Stimulated activated CD4-positive, alpha-beta T cell treated with anti-CD3 and anti-CD28 coated beads, Interleukin-15, amount 100 ng/mL, for 48 hours (primary cell): ENCODE measurements at regions not wholly inside any gene's neighbourhood (a gene's known extent, or its start where the extent isn't known, plus 50 kb on each side); places are given as distances from the start of the nearest gene placed in this dataset.
"Not testable (repeated sequence)": the region's sequence is repeated elsewhere in the genome, so short reads cannot be mapped to it uniquely, and the experiment has no call there.

Experiments
- DNase-seq, 2 donors: peaks; one replicate each; pipeline ENCODE4 v3.0.0-alpha.2; 2020; ENCODE audit warnings: low read depth in 2 of 2

DNA sequence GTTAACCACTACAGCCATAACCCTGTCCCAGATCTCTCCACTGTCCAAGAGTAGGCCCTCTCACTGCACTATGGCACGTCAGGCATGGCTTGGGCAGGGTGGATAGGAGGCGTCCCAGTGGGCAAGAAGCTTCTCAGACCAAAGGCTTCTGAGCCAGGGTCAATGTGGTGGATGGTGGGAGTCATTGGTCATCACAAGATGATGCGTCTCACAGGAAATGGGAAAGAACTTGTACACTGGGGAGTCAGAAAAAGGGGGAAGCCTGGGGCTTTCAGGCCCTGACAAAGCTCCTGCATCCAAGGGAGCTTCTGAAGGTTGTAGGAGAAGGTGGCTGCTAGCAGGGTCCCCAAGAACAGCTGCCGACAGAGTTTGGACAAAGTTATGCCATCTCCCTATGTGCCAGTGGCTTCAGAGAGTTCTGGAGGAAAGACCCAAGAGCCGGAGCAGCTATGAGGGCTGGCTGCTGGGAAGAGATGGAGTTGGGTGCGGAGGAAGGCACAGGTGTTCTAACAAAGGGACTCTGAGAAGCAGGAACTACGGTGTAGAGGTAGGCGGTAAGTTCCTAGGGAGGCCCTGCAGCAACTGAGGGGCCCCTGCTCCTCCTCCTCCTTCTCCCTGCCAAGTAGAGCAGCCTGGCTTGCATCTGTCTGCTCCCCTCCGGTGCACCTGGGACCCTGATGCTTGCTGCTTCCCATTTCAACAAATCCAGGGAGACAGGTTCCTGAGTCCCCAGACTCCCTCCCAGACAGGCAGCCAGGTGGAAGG is 81.1 kb downstream of the ARL6IP4 start:
- no peak for DNase-seq

DNA sequence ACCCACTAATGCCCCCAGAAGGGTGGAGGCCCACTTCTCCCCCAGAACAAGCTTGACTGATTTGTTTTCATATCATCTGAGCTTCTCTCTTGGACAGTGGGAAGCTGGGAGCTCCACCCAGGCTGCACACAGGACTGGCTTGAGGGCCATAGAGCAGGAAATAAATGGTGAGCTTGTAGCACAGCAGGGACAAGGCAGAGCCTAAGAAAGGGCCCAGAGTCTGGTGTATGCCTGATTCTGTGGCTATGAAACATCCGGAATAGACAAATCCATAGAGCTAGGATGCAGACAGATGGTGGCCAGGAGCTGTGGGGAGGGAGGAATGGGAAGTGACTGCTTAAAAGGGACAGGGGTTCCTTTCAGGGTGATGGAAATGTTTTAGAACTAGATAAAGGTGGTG is 79.0 kb downstream of the ARL6IP4 start:
- no peak for DNase-seq

DNA sequence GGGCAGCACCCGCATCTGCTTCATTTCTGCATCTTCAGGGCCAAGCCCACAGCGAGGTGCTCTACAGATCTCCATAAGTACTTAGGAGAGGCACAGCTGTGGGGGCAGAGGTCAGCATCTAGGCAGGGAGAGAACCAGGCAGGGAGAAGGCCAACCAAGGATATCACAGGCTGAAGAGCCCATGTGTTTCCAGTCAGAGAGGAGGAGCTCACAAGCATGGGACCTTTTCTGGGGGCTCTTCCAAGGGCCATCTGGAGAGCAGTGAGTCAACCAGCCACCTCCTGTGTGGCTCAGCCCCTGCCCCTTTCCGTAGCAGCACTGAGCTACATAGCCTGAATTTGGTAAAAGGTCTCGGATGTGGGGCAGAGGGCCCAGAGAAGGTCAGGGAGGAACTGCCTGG is 78.5 kb downstream of the ARL6IP4 start:
- no peak for DNase-seq

DNA sequence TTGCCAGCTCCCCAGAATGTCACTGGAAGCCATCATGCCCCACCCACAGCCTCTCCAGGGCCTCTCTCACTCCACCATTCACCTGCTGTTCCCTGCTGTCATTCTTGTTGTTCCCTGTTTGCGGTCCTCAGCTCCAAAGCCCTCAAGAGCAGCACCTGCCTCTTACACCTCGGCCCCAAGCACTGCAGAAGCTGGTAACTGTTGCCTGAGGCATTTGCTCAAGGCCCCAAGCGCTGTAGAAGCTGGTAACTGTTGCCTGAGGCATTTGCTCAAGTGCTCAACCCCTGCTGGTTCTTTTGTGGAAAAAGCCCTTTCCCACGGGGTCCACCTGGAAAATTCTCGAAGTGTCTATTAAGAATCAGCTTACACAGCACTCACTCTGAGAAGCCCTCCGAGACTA is 78.0 kb downstream of the ARL6IP4 start:
- DNase-seq: no peak

DNA sequence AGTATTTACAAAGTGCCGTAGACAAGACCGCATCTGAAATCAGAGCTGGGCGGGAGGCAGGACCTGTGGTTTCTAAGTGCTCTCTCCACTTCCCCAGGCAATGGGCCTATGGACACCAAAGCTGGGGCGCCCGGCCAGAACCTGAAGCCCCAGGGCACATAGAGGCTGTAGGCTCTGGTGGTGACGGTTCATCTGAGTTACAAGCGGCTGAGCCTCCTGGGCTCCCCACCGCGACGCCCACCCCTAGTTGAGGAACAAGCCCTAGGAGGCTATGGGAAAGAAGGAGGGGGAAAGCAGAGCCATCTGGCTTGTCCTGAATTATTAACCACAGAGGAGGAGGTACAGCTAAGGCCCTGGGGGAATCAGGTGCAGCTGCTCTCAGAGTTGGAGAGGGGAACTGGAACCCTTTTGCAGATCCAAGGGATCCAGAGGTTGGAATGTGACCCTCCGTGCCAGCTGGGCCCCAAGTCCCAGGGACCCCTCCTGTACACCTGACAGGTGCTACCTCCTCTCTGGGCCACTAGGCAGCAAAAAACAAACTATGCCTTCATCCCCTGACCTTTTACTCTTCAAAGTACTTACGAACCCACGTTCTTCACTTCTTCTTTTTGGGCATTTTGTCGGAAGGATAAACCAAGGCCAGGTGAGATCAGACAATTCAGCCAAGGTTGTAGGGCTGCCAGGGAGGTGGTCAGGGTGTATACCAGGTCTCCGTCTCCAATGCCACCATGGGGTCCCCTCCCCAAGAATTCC is 77.2 kb downstream of the ARL6IP4 start:
- no peak for DNase-seq

DNA sequence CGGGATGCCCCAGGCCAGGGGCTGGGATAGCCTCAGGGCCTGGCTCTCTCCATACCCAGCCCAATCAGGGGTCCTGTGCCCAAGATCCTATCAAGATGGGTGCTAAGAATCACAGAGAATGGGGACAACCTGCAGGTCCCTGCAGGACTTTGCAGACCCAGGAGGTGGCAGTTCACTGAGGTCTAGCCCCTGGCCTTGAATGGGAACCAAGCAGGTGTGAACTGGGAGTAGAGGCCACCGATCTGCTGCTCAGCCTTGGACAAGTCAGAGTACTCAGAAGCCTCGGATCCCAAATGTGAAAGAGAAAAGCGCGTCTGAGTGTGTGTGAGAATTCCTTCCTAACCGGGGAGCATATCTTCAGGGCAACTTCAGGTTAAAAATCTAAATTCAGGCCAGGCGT is 76.2 kb downstream of the ARL6IP4 start:
- DNase-seq: no peak

DNA sequence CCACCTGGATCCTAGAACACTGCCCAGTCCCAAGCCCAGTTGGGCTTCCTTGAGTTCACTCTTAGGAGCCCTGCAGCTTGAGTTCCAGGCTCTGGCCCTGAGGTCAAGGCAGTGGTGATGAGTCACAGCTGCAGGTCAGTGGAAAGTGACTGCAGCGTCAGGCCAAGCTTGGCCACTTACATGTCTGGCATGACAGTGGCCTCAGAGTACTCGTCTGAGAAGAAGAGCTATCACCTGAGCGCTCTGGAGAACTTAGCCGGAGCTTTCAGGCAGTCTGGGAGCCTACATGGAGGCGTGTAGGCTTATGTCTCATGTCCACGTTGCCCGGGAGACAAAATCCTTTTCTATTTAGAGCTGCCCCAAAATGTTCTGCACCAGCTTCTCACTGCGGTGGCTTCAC is 75.6 kb downstream of the ARL6IP4 start:
- no peak for DNase-seq

DNA sequence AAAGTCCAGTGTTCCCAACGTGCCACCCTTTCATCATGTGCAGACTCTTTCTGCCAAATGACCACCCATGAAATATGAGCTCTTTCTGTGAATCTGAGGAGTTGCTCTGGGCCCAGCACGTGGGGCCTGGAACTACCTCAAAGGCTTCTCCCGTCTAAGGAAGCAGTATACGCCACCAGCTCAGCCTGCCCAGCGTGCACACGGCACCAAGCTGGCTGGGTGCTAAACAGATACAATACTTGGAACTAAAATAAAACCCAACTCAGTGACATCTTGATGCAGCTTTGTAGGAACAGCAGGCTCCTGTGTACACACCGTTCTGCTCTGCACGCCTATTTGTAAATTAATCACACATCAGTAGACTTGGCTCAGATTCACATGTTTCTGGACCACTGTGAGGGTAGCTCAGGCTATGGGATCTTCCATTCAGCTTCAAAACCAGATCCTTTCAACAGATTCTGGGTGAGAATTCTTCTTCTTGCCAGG is 74.8 kb downstream of the ARL6IP4 start:
- no peak for DNase-seq

DNA sequence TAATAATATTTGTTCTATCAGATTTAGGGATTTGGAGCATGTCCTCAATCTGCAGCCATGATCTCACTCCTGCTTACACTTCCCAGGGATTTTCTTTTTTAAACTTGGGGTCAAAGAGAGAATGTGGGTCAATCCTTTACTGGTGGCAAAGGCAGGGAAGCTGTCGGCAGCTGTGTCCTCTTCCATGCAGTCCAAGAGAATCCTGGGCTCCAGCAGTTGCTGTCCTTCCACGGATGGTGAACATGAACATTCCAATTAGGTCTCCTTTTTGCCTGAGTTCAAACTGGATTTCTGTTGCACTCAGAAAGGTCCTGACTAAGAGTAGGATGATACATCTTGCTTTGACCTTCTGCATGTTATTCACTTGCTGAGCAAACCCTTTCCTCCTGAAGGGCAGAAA is 73.9 kb downstream of the ARL6IP4 start:
- DNase-seq: no peak

DNA sequence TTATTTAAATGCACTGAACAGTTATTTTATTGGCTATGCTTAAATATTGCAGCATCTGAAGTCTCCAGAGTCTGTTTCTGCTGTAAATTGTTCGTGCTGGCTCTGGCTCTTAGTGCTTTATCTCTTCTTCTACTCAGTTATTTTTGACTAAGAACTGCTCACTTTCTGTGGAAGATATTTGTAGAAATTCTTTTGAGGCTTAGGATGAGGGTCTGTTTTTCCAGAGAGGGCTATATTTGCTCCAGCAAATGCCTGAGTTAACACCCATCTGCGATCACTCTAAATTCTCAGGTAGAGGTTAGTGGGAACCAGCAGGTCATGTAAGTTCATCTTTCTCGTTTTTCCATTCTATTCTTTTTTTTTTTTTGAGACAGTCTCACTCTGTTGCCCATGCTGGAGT is 71.1 kb downstream of the ARL6IP4 start:
- DNase-seq: no peak

DNA sequence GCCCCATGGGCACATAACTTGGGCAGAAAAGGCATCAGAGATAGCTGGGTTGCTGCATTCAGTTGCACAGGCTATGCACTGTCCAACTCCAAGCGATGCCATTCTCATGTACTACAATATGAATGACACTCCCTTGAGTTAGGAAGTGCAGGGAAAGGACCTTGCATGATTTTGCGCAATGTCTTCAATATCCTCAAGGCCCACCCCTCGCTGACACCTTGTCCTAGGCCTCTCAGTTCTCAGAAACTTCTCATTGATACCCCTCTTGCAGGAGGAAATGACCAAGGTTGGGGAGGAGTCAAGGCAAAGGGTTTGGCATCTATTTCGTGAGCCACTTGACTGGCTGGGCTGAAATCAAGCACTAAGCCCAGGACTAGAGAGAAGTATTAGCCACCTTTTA is 70.4 kb downstream of the ARL6IP4 start:
- DNase-seq: no peak

DNA sequence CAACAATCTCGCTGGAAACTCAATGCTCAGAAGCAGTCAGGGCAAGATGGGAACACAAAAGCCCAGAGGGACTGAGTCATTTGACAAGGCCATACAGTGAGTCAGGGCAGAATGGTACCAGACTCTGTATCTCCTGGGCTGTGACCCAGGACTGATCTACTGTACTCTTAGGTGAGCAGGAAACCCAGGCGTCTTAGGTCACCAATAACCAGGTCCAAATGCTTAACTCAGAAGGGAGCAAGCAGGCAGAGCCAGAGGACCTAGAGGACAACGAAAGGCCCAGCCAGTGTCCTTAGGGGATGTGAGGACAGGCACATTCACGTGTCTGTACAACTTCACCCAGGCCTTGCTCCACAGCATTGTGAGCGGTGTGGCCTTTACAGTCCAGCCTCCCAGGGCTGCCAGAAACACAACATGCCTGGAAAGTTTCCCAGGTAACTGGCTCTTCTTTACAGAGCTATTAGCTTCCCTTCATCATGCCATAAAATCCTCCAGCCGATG is 69.9 kb downstream of the ARL6IP4 start:
- no peak for DNase-seq

DNA sequence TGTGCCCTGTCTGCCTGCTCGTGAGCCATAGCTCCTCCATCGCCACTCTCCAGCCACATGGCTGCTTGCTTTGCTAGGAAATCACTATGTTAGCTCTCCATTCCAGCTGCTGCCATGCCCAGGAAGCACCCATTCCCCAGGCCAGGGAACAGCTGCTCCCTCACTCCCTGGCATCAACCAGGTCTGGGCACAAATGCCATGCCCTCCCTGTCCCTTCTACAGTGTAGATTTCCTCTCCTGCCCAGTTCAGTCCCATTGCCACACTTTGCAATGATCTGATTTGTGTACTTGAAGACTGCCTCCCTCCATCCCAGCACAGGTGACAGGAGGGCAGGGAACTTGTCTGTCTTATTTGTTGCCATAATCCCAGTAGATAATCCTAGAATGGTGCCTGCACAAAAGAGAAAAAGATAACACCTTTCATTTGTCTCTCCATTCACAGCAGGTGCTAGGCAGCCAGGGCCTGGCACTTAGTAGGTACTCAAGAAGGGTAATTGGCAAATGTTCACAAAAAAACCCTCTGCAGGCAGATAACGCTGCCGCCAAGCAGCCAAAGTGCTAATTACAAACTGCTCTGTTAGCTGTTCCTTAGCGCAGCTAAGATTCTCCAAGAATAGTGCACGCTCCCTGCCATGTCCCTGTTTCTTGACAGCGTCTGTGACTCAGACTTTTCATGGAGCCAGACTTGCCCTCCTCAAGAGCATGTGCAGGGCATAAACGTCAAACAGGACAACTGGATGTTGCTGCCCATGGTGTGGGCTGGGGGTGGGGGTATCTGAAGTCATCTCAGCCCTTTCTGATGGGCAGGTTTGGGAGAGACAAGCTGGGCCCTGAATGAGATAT is 69.1 kb downstream of the ARL6IP4 start:
- no peak for DNase-seq

DNA sequence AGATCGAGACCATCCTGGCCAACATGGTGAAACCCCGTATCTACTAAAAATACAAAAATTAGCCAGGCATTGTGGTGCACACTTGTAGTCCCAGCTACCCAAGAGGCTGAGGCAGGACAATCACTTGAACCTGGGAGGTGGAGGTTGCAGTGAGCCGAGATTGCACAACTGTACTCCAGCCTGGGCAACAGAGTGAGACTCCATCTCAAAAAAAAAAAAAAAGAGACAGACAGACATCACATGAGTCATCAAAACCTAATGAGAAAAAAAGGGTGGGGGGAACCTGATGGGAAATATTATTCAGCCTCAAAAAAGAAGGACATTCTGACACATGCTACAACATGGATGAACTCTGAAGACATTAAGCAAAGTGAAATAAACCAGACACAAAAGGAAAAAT is 67.4 kb downstream of the ARL6IP4 start:
- DNase-seq: not testable (repeated sequence)

DNA sequence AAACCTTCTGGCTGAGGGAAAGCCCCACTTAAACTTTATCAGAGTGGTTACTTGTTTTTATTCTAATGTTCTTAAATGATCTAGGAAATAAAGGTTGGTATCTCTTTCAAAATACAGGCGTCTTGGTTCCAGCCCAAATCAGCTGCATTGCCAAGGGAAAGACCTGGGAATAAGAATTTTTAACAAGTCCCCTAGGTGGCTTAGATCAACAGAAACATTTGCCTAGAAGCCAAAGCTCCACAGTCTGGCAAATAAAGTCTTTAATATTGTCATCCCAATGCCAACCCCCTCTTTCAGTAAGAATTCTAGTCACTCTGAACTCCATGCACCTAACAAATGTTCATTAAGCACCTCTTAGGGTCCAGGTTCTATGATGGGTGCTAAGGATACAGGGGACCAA is 66.8 kb downstream of the ARL6IP4 start:
- DNase-seq: no peak

DNA sequence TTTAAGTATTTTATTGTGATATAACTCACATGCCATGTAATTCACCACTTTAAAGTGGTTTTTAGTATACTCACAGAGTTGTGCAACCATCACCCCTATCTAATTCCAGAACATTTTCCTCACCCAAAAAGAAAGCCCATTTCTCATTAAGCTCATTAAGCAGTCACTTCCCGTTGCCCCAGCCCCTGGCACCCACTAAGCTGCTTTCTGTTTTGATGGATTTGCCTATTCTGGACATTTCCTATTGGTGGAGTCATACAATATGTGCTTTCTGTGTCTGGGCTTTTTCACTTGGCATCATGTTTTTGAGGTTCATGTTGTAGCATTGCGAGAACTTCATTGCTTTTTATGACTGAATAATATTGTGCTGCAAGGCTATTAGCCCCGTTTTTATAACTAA is 66.0 kb downstream of the ARL6IP4 start:
- no peak for DNase-seq

DNA sequence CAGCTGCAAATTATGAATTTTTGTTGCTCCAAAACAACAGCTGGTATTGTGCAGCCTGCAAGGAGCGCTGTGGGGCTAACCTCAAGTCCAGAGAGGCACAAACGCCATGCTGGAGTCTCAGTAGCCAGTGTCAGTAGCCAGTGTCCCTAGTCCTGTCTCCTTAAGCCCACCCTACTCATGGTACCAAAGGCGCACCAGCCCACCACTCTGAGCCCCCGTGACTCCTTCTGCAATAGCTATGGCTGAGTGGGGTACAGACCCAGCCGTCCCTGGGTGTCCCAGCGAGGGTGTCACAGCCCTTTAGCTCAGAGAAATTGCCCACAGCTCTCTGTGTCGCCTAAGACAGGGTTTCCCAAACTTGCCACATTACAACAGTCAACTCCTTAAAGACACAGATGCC is 65.2 kb downstream of the ARL6IP4 start:
- DNase-seq: no peak

DNA sequence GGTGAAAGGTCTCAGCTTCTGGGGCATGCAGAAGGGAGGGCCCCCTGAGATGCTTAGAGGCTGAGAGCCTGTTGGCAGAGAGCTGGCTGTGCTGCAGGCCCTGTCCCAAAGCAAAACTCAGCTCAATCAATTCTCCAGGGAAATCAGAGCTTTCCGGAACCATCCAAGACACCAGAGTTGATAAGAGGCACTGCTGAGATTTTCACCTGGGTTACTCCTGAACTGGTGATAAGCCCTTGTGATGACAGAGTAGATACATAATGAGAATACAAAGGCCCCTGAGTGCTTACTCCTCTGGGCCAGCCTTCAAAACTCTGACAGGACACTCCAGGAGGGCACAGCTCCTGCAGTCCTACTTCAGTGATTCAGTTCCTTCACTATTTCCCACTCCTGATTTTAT is 63.9 kb downstream of the ARL6IP4 start:
- no peak for DNase-seq

DNA sequence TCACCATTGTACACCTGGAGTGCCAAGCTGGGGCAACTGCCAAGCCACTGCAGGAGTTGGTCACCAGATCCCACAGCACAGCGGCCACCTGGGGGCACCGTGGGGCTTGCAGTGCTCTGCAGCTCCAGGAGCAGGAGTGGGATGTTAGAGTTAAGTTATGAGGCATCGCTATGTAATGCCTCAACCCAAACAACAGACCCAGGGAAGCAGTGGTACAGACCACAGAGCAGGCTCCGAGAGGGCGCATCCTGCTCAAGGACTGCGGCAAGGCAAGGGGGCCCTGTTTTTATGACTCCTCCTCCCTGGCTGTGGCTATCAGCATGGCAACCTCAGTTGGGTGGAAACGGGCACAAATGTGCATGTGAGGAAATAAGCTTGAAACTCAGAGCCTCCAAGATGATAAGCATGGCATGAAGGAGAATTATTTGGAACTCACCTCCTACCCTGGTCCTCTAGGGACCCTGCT is 63.1 kb downstream of the ARL6IP4 start:
- peak; percentile 66 to 69 for DNase-seq

DNA sequence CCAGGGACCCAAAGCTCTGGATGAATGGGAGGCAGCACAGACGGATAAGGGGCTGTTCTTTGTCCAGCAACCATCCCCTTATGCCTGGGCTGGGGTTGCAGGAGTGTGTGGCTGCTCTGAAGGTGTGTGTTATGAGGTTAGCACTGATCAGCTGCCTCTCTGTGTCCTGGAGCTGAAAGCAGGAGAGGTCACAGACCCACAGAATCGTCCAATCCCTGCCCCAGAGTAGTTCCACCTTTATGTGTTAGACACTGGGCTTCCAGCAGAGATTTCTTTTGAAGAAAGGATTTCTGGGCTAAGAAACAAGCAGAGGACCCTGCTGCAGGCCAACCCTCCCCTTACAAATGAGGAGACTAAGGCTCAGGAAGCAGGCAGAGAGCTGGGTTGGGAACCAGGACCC is 62.4 kb downstream of the ARL6IP4 start:
- no peak for DNase-seq

DNA sequence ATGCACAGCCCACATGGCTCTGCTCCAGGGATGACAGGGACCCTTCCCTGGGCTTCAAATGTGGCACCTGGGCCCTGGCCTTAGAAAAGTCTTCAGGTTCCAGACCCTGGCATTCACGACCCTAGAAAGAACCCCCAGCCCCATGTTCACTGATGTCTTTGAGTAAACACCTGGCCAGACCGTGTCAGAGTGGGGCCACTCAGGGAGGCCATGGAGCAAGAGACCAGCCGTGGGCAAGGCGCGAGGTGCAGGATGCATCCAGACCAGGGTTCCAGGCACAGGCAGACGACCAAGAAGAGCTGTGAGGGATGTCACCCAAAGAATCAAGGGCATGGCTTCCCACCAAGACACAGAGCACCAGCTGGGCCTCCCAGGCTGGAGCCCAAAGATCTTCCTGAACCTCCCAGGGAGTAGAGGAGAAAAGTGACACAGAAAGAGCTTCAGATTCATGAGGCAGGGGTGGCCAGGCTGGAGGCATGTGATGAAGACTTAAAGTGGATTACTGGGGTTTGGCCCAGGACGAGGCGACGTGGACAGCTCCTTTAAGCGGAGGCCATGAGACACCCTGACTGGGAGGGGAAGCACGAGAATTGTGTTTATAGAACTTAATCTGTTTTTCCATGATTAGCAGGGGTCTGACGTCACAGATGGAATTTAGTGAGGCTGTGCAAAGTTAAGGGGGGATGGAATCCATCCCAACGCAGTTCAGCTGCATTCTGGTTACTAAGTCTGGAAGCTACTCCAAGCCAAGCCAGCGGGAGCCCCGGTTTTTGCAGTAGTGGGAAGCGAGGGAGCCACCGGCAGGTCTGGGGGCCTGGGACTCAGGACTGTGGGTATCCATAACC is 61.6 kb downstream of the ARL6IP4 start:
- DNase-seq: no peak
